ENCODE measurements at regions not wholly inside any gene's neighbourhood (a gene's known extent, or its start where the extent isn't known, plus 50 kb on each side); places are given as distances from the start of the nearest gene placed in this dataset.
"Not testable (repeated sequence)": the region's sequence is repeated elsewhere in the genome, so short reads cannot be mapped to it uniquely, and the experiment has no call there.

DNA sequence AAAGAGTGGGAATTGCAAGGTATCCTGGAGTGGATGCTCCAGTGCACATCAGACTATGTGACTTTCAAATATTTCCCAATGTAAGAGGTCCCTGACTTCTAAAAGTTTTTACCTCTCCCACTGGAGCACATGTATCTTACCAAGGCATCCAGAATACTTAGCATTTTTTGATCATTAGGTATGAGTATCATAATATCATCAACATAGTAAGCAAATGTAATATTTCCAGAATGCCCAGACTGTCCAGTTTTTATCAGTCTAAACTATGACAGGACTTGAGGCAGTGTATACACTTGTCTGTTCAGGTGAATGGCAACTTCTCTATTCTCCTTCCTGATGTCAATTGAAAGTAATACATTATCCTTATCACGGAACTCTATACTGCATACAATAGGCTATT lies 924.6 kb upstream of the GJE1 start:
- no peak for DNase-seq

DNA sequence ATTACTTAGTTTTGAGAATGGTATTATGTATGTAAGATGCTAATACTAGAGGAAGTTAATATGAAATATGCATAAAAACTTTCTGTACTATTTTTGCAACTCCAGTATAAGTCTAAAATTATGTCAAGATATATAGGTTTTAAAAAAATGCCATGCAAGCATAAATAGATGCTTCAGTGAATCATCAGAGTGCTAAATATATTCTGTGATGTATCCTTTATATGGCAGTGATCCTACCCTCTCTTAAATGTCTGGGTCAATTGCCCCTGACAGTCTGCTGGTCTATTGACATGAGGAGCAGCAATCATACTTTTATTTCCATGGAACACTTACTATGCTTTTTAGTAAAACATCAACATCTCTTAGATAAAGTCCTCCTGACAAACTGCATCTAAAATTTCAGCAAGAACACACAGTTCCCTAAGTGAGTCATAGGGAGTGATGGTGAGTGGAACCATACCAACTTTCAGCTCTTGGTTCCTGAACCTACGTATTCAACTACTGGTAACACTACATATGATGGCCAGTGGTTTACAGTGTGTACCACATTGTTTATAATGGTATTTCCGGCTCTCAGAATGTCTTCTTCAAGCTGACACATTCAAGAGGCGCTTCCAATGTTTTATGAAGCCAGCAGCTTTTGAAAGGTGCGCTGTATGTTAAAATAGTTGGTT lies 928.7 kb upstream of the GJE1 start:
- no peak for DNase-seq

DNA sequence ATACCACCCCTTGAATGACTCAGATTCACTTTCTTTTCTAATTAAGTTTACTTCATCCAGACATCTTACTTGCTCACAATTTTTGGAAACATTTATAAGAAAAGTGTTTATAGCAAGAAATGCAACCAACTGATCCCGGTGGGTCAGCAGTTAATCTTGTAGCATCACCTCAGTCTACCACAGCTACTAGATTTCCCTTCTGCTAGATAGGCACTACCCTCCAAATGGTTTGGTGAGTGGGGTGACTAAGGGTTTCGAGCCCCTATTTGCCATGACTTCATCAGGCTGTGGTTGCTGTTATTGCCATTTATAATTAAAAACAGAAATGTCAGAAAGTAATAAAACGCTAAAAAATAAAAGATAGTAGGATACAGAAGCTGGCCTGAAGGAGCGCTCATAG lies 930.1 kb upstream of the GJE1 start:
- no peak for DNase-seq

DNA sequence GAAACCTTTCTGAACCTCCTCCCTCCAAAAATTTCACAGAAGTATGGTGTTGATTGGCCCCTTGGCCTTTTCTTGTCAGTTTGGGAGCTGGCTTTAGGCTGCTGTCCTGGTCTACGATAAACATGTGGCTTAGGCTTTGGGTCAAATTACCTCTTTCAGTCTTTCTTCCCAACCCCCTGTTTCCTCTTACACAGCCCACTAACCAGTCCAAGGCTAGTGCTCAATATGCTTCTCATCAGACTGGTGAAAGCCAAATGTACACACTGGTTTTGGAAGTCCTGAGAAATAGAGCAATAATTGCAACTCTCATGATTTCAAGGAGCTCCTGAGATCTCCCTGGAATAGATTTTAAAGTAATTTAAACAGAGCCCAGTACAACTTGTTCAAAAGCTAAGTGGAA lies 933.7 kb upstream of the GJE1 start:
- no peak for DNase-seq

DNA sequence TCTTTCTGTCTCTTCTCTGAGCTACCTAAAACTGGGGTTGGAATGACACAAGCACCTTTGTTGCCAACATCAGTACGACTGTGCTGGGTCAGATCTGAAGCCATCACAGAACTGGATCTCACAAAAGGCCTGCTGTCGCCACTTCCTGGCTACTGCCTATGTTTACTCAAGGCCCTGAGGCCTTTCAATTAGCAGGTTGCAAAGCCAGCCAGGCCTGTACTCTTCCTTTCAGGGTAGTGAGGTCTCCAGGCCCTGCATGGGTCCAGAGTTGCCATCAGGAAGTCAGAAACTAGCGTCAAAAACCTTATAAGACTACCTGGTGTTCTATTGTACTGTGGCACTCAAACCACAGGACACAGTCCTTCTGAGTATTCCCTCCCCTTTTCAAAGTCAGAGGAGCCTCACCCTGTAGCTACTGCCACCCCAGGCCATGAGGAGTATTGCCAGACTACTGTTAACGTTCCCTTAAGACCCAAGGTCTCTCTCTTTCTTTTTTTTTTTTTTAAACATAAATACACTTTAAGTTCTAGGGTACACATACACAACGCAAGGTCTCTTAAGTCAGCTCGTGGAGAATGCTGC lies 937.4 kb upstream of the GJE1 start:
- no peak for DNase-seq

DNA sequence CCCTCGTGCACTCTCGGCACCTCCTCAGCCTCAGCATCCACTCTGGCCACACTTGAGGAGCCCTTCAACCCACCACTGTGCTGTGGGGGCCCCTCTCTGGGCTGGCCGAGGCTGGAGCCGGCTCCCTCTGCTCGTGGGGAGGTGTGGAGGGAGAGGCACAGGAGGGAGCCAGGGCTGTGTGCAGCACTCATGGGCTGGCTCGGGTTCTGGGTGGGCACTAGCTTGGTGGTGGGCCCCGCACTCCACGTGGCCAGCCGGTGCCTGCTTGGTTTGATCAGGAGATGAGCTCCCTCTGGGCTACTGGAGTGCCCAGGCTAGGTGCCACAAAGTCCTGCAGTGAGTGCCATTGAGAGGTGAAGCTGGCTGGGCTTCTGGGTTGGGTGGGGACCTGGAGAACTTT lies 949.4 kb upstream of the GJE1 start:
- no peak for DNase-seq

DNA sequence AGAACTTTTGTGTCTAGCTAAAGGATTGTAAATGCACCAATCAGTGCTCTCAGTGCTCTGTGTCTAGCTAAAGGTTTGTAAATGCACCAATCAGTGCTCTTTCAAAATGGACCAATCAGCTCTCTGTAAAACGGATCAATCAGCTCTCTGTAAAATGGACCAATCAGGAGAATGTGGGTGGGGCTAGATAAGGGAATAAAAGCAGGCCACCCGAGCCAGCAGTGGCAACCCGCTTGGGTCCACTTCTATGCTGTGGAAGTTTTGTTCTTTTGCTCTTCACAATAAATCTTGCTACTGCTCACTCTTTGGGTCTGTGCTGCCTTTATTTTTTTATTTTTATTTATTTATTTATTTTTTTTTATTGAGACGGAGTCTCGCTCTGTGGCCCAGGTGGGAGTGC lies 957.3 kb upstream of the GJE1 start:
- not testable (repeated sequence) for DNase-seq

DNA sequence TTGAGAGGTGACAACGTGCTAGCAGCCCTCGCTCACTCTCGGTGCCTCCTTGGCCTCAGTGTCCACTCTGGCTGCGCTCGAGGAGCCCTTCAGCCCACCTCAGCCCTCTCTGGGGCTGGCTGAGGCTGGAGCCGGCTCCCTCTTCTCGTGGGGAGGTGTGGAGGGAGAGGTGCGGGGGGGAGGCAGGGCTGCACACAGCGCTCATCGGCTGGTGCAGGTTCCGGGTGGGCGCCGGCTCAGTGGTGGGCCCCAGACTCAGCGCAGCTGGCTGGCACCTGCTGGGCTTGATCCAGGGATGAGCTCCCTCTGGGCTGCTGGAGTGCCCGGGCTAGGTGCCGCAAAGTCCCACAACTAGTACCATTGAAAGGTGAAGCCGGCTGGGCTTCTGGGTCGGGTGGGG lies 957.8 kb upstream of the GJE1 start:
- no peak for DNase-seq

DNA sequence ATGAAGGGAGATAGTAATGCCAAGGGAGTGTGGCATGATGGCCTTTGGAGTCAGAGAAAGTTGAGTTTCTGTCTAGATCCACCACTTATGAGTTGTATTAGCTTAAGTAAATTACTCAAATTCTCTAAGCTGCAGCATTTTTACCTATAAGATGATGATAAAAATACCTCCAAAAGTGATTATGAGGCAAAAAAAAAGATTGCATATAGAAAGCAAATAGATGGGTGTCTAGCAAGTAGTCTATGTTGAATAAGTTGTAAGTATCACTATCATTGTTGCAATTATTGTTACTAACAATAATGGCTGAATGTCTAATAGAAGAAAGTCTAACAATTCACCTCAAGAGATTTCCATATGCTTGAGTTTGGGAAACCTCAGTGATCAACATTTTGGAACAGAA lies 959.2 kb upstream of the GJE1 start:
- no peak for DNase-seq

DNA sequence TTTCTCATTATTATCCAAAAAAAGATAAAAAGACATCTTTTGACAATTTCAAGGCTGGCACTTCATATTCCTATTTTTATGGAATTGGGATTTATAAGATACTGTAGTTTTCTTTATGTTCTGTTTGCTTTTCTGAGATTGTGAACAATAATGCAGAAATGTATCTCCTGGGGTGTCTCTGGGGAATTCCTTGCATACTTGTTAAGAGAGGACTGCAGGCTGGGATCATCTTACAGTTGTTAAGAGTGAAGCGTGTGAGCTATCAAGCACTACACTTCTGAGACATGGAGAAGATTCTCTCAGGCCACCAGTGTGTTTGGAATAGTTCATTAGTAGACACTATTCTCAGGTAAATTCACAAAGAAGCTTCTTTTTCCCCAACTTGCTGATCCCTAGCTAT lies 963.3 kb upstream of the GJE1 start:
- DNase-seq = no peak

DNA sequence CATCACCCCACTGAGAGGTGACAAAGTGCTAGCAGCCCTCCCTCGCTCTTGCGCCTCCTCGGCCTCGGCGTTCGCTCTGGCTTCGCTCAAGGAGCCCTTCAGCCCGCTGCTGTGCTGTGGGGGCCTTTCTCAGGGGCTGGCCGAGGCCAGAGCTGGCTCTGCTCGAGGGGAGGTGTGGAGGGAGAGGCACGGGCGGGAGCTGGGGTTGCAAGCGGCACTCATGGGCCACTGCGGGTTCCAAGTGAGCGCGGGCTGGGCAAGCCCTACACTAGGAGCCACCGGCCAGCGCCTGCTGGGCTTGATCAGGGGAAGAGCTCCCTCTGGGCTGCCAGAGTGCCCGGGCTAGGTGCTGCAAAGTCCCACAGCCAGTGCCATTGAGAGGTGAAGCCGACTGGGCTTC lies 964.8 kb upstream of the GJE1 start:
- no peak for DNase-seq

DNA sequence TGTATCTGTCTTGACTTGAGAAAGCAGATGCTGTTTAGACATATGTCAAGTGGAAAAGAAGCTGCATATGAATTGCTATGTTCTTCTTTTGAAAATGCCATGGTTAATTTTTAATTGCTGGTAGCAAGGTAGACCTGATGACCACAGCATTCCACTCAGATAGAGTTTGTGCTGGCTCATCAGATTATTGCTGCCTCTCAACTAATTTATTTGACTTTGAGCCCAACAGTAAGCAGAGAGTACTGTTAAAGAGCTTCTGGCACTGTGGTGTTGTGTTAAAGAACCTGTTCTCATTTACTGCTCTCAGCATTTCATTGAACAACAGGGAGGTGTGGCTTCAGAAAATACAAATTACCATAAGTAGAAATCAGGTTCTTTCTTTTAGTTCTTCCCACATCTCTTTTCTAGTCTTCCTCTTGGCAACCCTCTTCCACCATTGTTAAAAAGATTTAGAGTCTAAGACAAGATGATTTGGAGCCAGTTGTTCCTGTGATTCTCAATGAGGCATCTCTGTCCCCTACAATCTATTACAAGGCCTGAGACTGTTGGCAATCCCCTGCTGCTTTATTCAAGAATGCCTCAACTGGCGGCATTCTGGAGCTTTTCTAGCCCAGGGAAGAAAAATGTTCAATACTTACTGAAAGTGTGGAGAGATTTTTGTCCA lies 967.6 kb upstream of the GJE1 start:
- DNase-seq = no peak

DNA sequence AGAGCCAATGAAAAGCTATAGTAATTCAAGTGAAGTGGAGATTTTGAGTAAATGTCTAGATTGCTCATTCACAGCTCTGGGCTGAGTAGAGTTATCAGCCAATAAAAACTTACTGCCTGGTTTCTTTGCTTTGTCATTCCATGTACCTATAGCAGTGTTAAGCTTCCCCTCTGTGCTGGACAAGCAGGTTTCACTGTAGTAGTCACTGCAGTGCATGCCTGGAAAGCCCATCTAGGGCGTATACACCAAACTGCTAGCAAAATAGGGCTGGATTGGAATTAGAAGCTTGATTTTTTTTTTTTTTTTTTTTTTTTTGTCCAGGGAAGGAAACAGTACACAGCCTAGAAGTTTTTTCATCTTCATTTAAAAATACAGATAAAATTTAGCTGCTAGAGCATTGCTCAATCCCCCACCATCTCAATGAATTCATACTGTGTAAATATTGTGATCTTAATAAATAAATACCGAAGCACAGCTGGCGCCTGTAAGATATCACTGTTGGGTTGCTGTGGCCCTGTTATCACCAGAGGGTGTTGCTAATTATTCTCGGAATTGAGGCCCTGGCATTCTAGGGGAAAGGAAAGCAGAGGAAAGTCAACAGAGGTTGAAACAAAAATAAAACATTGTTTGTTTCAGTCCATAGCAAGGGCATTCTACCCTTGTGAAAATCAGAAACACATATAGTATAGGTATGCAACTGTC lies 968.5 kb upstream of the GJE1 start:
- DNase-seq = no peak

DNA sequence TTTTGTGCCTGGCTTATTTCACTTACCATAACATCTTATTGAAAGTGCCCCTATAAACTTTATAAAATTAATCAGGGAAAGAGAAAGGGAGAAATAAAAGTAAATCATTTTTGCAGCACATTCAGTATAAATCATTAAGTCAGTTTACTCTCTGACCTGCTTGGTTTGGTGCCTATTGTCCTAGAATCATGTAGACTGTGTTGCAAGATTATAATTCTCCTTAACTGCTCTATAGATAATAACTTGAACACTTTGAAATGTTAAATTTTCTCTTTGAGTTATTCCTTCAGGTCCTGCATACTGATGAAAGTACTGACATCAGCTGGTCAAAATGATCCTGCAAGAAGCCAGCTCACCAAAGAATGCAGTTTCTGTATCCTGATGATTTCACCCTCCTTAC lies 969.6 kb upstream of the GJE1 start:
- no peak for DNase-seq

DNA sequence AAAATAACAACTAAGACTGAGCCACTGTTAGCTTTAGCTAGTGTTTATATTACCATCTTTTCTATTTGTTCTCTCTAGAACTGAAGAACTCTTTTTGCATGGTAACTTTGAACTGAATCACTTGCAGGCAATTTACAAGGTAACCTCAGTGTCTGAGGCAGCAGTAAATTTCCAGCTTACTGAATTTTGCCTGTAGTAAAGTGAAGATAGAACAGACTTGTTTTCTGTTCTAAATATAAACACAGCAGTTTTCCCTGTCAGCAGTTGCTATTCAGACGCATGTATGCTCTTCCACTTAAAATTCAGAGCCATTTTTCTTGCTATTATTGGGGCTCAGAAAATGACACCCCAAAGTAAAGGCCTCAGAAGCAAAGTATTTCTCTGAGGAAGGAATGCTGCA lies 974.0 kb upstream of the GJE1 start:
- no peak for DNase-seq

DNA sequence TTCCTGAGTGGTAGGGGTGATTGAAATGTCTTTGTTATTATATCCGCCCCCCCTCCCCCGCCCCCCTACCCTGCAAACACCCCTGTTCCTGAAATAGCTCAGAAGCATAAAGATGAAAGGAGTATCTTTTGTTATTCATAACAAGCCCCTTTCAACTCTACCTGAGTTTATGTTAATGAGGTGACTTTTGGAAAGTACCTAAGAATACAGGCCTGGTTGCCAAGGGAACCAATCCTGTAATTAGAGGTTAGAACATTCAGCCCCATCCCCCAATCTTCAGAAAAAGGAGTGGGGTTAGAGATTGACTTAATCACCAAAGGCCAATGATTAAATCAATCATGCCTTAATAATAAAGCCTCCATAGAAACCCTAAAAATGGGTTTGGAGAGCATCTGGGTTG lies 979.2 kb upstream of the GJE1 start:
- DNase-seq = no peak

DNA sequence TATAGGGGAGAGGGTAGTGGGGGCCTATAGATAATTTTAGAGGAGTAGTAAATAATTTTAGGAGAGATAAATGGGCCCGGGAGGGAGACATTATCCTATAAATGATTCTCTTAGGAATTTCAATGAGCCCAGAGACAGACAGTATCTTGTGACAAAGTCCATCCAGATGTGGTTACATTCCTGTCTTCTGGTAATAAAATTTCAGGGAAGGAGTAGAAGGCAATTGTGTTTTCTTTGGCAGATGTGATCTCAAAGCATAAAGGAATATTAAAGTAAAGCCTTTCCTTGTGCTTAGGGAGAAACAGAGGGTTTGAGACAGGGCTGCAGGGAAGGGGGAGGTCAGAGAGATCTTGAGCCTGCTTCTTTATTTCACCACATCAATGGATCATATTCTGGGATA lies 979.8 kb upstream of the GJE1 start:
- no peak for DNase-seq

DNA sequence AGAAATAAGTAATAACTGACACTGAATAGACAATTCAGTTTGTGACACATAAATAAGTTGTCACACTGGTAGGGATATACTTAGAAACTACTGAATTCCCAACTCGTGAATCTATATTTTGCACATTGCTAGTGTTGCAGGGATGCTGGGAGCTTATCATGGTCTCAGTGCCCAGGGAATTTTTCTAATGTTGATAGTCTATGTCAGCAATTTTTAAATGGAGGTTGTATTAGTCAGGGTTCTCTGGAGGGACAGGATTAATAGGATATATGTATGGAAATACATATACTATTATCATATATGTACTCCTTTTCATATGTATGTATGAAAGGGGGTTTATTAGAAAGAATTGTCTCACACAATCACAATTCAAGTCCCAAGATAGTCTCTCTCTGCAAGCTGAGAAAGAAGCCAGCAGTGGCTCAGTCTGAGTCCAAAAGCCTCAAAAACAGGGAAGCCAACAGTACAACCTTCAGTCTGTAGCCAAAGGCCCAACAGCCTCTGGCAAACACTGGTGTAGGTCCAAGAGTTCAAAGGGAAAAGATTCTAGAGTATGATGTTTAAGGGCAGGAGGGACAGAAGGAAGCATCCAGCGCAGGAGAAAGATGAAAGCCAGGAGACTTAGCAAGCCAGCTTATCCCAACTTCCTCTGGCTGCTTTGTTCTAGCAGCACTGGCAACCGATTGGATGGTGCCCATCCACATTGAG lies 980.9 kb upstream of the GJE1 start:
- no peak for DNase-seq

DNA sequence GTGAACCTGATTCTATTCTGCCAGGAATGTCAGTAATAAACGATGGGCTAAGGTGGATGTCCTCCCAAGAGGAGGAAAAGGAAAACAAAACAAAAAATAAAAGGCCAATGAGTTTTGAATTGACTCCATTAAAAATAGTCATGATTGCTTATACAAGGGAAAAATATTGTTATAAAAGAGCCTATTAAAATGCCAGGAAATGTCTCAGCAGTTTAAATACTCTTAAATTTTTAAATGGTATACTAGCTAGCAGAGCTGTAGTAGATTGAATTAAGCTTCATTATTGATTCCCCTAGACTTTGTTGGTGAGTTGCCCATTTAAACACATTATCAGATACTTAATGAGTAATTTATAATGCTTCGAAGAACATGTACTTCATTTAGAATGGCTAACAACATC lies 990.9 kb upstream of the GJE1 start:
- no peak for DNase-seq

DNA sequence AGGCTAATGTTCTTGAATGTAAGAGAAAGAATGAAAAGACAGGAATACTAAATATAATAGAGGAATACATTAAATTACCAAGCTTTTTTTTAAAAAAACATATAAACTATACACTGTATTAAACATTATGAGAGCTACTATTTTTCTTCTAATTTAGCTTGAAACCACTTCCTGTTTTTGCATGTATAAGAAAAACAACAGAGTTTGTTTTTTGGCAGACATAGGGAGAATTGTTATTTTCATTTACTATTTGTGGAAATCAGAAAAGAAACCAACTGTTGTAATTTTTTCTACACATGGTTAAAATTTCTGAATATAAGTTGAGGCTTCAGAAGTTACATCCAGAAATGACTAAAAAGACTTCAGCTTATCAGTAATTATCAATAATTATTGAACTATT lies 991.8 kb upstream of the GJE1 start:
- DNase-seq = no peak

DNA sequence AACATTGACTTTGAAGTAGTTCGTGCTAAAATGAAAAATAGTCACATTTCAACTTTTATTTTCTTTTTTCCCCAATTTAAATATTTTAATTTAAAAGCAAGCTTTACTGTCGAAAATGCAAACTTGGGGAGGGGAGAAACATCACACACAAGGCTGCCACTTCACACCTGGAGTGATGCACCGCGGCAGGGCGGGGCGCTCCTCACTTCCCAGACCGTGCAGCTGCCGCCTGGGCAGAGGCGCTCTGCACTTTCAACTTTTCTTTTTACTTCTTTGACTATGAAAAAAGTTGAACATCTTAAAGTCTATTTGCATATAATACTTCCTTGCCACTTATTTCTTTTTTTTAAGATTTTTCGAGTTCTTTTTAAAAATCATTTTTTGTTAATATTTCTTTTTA lies 993.3 kb upstream of the GJE1 start:
- DNase-seq = no peak

DNA sequence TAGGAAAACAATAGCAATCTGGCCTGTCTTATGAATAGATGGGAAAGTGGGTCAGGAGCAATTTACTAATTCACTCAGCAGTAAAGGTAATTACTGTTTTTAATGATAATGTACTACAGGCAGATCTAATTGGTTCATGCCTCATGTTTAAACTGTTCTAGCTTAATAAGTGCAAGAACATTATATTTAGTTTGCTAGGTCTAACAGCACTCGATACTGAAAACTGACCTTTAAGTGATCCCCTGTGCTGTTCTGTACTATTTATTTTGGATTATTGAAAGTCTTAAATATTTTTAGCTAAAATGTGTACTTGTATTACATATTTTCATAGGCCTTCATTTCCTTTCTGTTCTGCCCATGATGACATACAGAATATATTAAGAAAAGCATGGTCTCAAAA lies 998.0 kb upstream of the GJE1 start:
- DNase-seq = no peak

DNA sequence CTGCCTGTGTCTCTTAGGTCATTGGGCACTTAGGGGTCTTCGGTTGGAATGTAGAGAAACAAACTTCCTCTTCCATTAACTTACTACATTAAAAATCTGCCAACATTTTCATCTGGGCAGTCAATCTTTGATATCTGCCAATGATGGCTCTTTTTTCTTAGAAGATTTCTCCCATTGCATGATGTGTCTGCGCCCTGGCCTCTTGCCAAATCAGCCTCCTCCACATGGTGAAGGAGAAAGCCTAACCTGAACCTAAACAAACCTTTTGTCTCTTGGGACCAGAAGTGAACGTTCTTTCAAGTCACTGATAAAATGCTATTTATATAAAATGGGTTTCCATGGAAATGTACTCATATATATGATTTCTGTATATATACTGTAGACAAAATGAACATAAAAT lies 998.9 kb upstream of the GJE1 start:
- DNase-seq = no peak

DNA sequence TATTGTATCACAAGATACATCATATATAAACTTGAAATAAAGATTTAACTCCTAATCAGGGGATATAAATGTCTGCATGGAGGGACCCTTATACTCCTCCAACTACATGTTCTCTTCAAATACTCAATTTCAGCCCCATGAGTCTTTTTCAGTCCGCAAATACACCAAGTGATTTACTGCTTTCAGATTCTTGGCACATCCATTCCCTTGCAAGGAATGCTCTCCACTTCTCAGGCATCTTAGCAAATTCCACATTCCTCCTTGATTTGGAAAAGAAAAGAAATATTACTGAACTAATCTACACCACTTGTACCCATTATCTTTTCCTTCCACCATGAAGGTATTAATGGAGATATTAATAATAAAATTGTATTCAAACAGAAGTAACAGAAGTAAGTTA lies 999.4 kb upstream of the GJE1 start:
- no peak for DNase-seq

All from NCI-H526 (cell line).